PFSK-1 (cell line): ENCODE measurements at regions not wholly inside any gene's neighbourhood (a gene's known extent, or its start where the extent isn't known, plus 50 kb on each side); places are given as distances from the start of the nearest gene placed in this dataset.

Experiments used
- FOXP2 ChIP-seq: optimal IDR thresholded peaks from 2 replicates; pipeline ENCODE3; 2011; ENCODE audit warnings: borderline replicate concordance, control low read depth, inconsistent platforms; ENCODE audit not compliant: insufficient read depth; ENCODE audit errors: extremely low read length, extremely low read depth
- POLR2AphosphoS5 ChIP-seq: IDR thresholded peaks from 2 replicates; pipeline ENCODE4 v1.6.1; 2012; ENCODE audit warnings: low read depth, mild to moderate bottlenecking, control low read depth, low read length, moderate library complexity
- REST ChIP-seq, 2 experiments: IDR thresholded peaks; 2 replicates each; pipeline versions ENCODE4 v1.6.1 to v1.8.0; 2011 to 2012; ENCODE audit warnings: low read depth in 2 of 2, low read length in 2 of 2, control low read depth in 1 of 2, inconsistent platforms in 1 of 2, mild to moderate bottlenecking in 1 of 2, moderate library complexity in 1 of 2; ENCODE audit not compliant: insufficient read depth in 1 of 2
- SIN3A ChIP-seq: IDR thresholded peaks from 2 replicates; pipeline ENCODE4 v1.6.1; 2012; ENCODE audit warnings: mild to moderate bottlenecking, low read length, moderate library complexity, borderline replicate concordance; ENCODE audit not compliant: insufficient read depth
- TAF1 ChIP-seq: IDR thresholded peaks from 2 replicates; pipeline ENCODE4 v1.6.1; 2012; ENCODE audit warnings: low read length, control low read depth, borderline replicate concordance; ENCODE audit not compliant: insufficient read depth

- TF ChIP-seq POLR2AphosphoS5 (no peak), FOXP2 (no peak), TAF1 (no peak), SIN3A (no peak), REST (IDR thresholded peaks at IDR 0.05; ENCODE audit: insufficient read depth in 1 of 2, low read depth in 2 of 2, low read length in 2 of 2) (no peak)
Measured at GRCh38 chr3:168327856-168328255, 232.1 kb upstream of the GOLIM4 start.

GRCh38 chr3:168325684-168326083 is 230.0 kb upstream of the GOLIM4 start:
- no peak for TF ChIP-seq REST (IDR thresholded peaks at IDR 0.05; ENCODE audit: insufficient read depth in 1 of 2, low read depth in 2 of 2, low read length in 2 of 2)
- TF ChIP-seq POLR2AphosphoS5: no peak
- TF ChIP-seq TAF1: no peak
- TF ChIP-seq SIN3A: no peak
- no peak for TF ChIP-seq FOXP2

GRCh38 chr3:168322941-168323340 is 227.2 kb upstream of the GOLIM4 start:
- no peak for TF ChIP-seq SIN3A
- TF ChIP-seq REST (IDR thresholded peaks at IDR 0.05; ENCODE audit: insufficient read depth in 1 of 2, low read depth in 2 of 2, low read length in 2 of 2): no peak
- no peak for TF ChIP-seq TAF1
- no peak for TF ChIP-seq POLR2AphosphoS5
- TF ChIP-seq FOXP2: no peak

GRCh38 chr3:168314166-168314565 is 218.4 kb upstream of the GOLIM4 start:
- TF ChIP-seq TAF1 (no peak), POLR2AphosphoS5 (no peak), SIN3A (no peak), FOXP2 (no peak), REST (IDR thresholded peaks at IDR 0.05; ENCODE audit: insufficient read depth in 1 of 2, low read depth in 2 of 2, low read length in 2 of 2) (no peak)

DNA sequence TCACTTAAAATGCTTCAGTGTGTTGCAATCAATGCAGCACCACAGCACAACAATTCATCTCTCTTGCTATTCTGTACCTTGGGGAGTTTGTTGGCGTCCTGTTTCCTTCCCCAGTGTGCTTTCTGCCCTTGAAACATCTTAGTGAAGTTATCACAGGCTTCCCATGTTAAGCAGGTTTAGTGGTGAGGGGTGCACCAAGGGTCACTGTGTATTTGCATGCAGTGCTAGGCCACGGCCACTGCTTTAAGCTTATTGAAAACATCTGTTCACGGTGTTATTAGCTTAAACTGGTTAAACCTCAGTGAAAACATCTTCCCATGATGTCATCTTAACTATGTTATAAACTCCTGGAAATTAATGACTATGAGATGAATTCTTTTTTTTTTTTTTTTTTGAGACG is 217.3 kb upstream of the GOLIM4 start:
- TF ChIP-seq SIN3A (no peak), REST (IDR thresholded peaks at IDR 0.05; ENCODE audit: insufficient read depth in 1 of 2, low read depth in 2 of 2, low read length in 2 of 2) (no peak), POLR2AphosphoS5 (no peak), TAF1 (no peak), FOXP2 (no peak)
